SK-N-SH treated with all-trans-retinoic acid at 6 μM for 48 hours (cell line): ENCODE measurements at regions not wholly inside any gene's neighbourhood (a gene's known extent, or its start where the extent isn't known, plus 50 kb on each side); places are given as distances from the start of the nearest gene placed in this dataset.

Experiments used
- ATAC-seq: fragments of 200-7000 bp; cut with Tn5 transposase; 3 replicates; pipeline ENCODE4 v1.9.1; 2020; ENCODE audit warnings: mild to moderate bottlenecking, moderate library complexity
- ARNTL ChIP-seq: fragments of 450-650 bp; formaldehyde crosslinking; IDR thresholded peaks from 2 replicates; pipeline ENCODE4 v1.5.0; 2020; ENCODE audit warnings: low read depth, mild to moderate bottlenecking, moderate library complexity, borderline replicate concordance
- BACH2 ChIP-seq: fragments of 250-450 bp; sonication (Bioruptor Pico); IDR thresholded peaks from 2 replicates; pipeline ENCODE4 v1.9.0; 2021; ENCODE audit warnings: mild to moderate bottlenecking, borderline replicate concordance
- CSDC2 ChIP-seq: fragments of 250-450 bp; sonication (Bioruptor Pico); IDR thresholded peaks from 2 replicates; pipeline ENCODE4 v1.5.0; 2020; ENCODE audit warnings: mild to moderate bottlenecking, moderate library complexity
- ISL1 ChIP-seq: fragments of 250-450 bp; sonication (Bioruptor Pico); IDR thresholded peaks from 2 replicates; pipeline ENCODE4 v2.1.2; 2022; ENCODE audit warnings: mild to moderate bottlenecking, moderate library complexity
- PATZ1 ChIP-seq: fragments of 250-450 bp; sonication (Bioruptor Pico); IDR thresholded peaks from 2 replicates; pipeline ENCODE4 v1.8.0; 2020; ENCODE audit warnings: mild to moderate bottlenecking, moderate library complexity, borderline replicate concordance
- RARB ChIP-seq: fragments of 250-450 bp; sonication (Bioruptor Pico); IDR thresholded peaks from 2 replicates; pipeline ENCODE4 v1.8.0; 2021; ENCODE audit warnings: mild to moderate bottlenecking, moderate library complexity
- SNAI2 ChIP-seq: fragments of 250-450 bp; sonication (Bioruptor Pico); IDR thresholded peaks from 2 replicates; pipeline ENCODE4 v1.5.0; 2020; ENCODE audit warnings: mild to moderate bottlenecking, moderate library complexity
- TCF4 ChIP-seq: fragments of 250-450 bp; sonication (Bioruptor Pico); IDR thresholded peaks from 2 replicates; pipeline ENCODE4 v1.8.0; 2021; ENCODE audit warnings: mild to moderate bottlenecking, moderate library complexity, borderline replicate concordance
- TOX ChIP-seq: fragments of 250-450 bp; sonication (Bioruptor Pico); IDR thresholded peaks from 2 replicates; pipeline ENCODE4 v1.8.0; 2021; ENCODE audit warnings: mild to moderate bottlenecking, moderate library complexity, borderline replicate concordance
- ZFP3 ChIP-seq: fragments of 250-450 bp; sonication (Bioruptor Pico); IDR thresholded peaks from 2 replicates; pipeline ENCODE4 v1.5.0; 2020; ENCODE audit warnings: mild to moderate bottlenecking, moderate library complexity
- ZFP30 ChIP-seq: fragments of 450-650 bp; formaldehyde crosslinking; IDR thresholded peaks from 2 replicates; pipeline ENCODE4 v1.5.0; 2022; ENCODE audit warnings: mild to moderate bottlenecking, moderate library complexity
- ZNF70 ChIP-seq: fragments of 450-650 bp; formaldehyde crosslinking; IDR thresholded peaks from 2 replicates; pipeline ENCODE4 v1.5.0; 2020; ENCODE audit warnings: mild to moderate bottlenecking, moderate library complexity
- TF ChIP-seq, protein P1 (sequence below): fragments of 250-450 bp; sonication (Bioruptor Pico); IDR thresholded peaks from 2 replicates; pipeline ENCODE4 v1.5.1; 2021; ENCODE audit warnings: mild to moderate bottlenecking, moderate library complexity
- TF ChIP-seq, protein P2 (sequence below): fragments of 250-450 bp; sonication (Bioruptor Pico); IDR thresholded peaks from 2 replicates; pipeline ENCODE4 v1.5.0; 2020; ENCODE audit warnings: mild to moderate bottlenecking, moderate library complexity
- TF ChIP-seq, protein P3 (sequence below): fragments of 250-450 bp; sonication (Bioruptor Pico); IDR thresholded peaks from 2 replicates; pipeline ENCODE4 v1.8.0; 2021; ENCODE audit warnings: low read depth, mild to moderate bottlenecking, moderate library complexity, borderline replicate concordance

DNA sequence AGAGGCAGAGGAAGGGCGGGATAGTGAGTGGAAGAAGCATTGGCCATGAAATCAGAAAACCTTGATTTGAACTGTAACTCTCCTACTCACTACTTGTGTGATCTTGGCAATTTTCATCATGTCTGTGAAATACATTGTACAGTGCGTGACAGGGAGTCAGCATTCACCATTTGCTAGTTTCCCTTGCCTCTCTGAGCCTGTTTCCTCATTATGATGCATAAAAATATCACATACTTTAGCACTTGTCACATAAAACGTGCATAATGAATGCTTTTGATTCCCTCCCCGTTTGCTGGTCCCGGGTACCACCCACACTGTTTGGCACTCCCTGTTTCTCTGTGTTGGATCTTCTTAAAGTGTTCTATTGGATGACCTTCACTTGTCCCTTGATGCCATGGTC is 101.1 kb upstream of the FRMD6 start:
- no peak for ATAC-seq
- TF ChIP-seq, protein P1, sequence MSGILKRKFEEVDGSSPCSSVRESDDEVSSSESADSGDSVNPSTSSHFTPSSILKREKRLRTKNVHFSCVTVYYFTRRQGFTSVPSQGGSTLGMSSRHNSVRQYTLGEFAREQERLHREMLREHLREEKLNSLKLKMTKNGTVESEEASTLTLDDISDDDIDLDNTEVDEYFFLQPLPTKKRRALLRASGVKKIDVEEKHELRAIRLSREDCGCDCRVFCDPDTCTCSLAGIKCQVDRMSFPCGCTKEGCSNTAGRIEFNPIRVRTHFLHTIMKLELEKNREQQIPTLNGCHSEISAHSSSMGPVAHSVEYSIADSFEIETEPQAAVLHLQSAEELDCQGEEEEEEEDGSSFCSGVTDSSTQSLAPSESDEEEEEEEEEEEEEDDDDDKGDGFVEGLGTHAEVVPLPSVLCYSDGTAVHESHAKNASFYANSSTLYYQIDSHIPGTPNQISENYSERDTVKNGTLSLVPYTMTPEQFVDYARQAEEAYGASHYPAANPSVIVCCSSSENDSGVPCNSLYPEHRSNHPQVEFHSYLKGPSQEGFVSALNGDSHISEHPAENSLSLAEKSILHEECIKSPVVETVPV (CRISPR knock-in tag): no peak
- no peak for TF ChIP-seq CSDC2 (CRISPR knock-in tag)
- no peak for TF ChIP-seq ZFP3
- TF ChIP-seq, protein P2, sequence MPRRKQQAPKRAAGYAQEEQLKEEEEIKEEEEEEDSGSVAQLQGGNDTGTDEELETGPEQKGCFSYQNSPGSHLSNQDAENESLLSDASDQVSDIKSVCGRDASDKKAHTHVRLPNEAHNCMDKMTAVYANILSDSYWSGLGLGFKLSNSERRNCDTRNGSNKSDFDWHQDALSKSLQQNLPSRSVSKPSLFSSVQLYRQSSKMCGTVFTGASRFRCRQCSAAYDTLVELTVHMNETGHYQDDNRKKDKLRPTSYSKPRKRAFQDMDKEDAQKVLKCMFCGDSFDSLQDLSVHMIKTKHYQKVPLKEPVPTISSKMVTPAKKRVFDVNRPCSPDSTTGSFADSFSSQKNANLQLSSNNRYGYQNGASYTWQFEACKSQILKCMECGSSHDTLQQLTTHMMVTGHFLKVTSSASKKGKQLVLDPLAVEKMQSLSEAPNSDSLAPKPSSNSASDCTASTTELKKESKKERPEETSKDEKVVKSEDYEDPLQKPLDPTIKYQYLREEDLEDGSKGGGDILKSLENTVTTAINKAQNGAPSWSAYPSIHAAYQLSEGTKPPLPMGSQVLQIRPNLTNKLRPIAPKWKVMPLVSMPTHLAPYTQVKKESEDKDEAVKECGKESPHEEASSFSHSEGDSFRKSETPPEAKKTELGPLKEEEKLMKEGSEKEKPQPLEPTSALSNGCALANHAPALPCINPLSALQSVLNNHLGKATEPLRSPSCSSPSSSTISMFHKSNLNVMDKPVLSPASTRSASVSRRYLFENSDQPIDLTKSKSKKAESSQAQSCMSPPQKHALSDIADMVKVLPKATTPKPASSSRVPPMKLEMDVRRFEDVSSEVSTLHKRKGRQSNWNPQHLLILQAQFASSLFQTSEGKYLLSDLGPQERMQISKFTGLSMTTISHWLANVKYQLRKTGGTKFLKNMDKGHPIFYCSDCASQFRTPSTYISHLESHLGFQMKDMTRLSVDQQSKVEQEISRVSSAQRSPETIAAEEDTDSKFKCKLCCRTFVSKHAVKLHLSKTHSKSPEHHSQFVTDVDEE (CRISPR knock-in tag): no peak
- TF ChIP-seq RARB: no peak
- TF ChIP-seq TCF4 (CRISPR knock-in tag): no peak
- no peak for TF ChIP-seq ZNF70 (CRISPR knock-in tag)
- no peak for TF ChIP-seq ZFP30 (CRISPR knock-in tag)
- no peak for TF ChIP-seq ISL1 (CRISPR knock-in tag)

GRCh38 chr14:51552275-51552674 is 99.4 kb upstream of the FRMD6 start:
- TF ChIP-seq RARB: no peak
- TF ChIP-seq ZFP30 (CRISPR knock-in tag): no peak
- TF ChIP-seq ISL1 (CRISPR knock-in tag): no peak
- no peak for TF ChIP-seq ZNF70 (CRISPR knock-in tag)
- TF ChIP-seq, protein P3, sequence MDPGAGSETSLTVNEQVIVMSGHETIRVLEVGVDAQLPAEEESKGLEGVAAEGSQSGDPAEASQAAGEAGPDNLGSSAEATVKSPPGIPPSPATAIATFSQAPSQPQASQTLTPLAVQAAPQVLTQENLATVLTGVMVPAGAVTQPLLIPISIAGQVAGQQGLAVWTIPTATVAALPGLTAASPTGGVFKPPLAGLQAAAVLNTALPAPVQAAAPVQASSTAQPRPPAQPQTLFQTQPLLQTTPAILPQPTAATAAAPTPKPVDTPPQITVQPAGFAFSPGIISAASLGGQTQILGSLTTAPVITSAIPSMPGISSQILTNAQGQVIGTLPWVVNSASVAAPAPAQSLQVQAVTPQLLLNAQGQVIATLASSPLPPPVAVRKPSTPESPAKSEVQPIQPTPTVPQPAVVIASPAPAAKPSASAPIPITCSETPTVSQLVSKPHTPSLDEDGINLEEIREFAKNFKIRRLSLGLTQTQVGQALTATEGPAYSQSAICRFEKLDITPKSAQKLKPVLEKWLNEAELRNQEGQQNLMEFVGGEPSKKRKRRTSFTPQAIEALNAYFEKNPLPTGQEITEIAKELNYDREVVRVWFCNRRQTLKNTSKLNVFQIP: no peak
- ATAC-seq: peak; percentile 18; the same call in 1 of the 3 replicates

DNA sequence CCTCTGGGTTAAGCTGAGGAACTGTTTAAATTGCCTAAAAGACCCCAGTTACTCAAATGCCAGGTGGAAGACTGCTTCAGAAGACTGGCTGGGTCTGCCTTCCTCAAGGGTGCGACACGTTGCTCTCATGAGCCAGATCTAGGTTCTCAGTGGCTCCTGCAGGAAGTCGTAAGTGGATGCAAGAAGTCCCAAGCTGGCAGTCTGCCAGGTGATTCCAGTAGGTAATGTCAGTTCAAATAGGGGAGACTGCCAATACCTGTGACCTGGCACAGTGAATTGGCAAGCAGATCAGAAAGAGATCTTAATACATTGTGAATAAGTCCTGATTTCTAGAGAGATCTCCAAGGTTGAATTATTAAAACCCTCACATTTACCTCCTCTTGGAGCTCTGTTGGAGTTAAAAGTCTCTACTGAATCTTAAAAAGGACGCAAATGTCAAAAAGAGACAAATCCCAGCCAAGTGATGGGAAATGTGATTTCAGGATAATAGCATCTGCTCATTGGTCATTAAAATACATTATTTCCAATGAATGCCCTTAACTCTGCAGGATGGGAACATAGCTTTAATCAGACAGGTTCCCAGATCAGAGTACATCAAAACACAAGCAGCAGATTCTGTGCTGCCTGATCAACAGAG is 98.8 kb upstream of the FRMD6 start:
- TF ChIP-seq PATZ1 (CRISPR knock-in tag) (no peak), CSDC2 (CRISPR knock-in tag) (0 out of 2 replicates have a peak, but pooled peaks have one; percentile 29), ARNTL (CRISPR knock-in tag) (no peak), ISL1 (CRISPR knock-in tag) (peak; percentile 57), TOX (CRISPR knock-in tag) (peak; percentile 84), BACH2 (CRISPR knock-in tag) (no peak)
- TF ChIP-seq, protein P2 (CRISPR knock-in tag): peak; percentile 69; the same call in 1 of the 2 replicates
- peak; percentile 53; the same call in 2 of the 3 replicates for ATAC-seq

GRCh38 chr14:51554339-51554920 is 97.3 kb upstream of the FRMD6 start:
- peak; percentile 67 for ATAC-seq
- no peak for TF ChIP-seq BACH2 (CRISPR knock-in tag)
- 0 out of 2 replicates have a peak, but pooled peaks have one; percentile 56 for TF ChIP-seq SNAI2 (CRISPR knock-in tag)
- TF ChIP-seq, protein P3: no peak
- TF ChIP-seq, all 23 proteins: peak for 1
